ENCODE measurements at regions not wholly inside any gene's neighbourhood (a gene's known extent, or its start where the extent isn't known, plus 50 kb on each side); places are given as distances from the start of the nearest gene placed in this dataset.

GRCh38 chr11:33448461-33449130, 191.4 kb downstream of the HIPK3 start:
- no peaks in the 10 kb centered on the region for H3K36me3 ChIP-seq (ENCODE audit: low read depth)
- no peak for DNase-seq
- no peak for ATAC-seq
- no peaks in the 10 kb centered on the region for H3K4me1 ChIP-seq (ENCODE audit: low read depth)
- H3K4me3 ChIP-seq: no peak overlapping the region
- intact Hi-C loops (cut with DNase I, micrococcal nuclease): no loop called here
- TF ChIP-seq, protein P1, sequence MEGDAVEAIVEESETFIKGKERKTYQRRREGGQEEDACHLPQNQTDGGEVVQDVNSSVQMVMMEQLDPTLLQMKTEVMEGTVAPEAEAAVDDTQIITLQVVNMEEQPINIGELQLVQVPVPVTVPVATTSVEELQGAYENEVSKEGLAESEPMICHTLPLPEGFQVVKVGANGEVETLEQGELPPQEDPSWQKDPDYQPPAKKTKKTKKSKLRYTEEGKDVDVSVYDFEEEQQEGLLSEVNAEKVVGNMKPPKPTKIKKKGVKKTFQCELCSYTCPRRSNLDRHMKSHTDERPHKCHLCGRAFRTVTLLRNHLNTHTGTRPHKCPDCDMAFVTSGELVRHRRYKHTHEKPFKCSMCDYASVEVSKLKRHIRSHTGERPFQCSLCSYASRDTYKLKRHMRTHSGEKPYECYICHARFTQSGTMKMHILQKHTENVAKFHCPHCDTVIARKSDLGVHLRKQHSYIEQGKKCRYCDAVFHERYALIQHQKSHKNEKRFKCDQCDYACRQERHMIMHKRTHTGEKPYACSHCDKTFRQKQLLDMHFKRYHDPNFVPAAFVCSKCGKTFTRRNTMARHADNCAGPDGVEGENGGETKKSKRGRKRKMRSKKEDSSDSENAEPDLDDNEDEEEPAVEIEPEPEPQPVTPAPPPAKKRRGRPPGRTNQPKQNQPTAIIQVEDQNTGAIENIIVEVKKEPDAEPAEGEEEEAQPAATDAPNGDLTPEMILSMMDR (IDR thresholded peaks at IDR 0.05): no peak
- H3K9me3 ChIP-seq: no peaks in the 10 kb centered on the region

DNA sequence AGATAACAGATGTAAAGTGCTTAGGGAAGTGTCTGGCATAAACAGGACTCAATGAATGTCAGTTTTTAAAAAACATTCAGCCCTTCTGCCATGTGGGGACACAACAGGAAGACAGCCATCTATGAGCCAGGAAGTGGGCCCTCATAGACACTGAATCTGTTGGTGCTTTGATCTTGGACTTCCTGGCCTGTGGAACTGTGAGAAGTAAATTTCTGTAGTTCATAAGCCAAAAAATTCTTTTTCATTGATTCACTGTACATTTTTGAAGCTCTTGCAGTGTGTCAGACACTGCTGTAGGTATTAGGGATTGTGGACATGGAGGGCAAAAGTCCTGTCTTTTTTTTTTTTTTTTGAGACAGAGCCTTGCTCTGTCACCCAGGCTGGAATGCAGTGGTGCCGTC, 188.6 kb downstream of the HIPK3 start:
- DNase-seq: no peak
- H3K9me3 ChIP-seq: no peaks in the 10 kb centered on the region
- H3K36me3 ChIP-seq (ENCODE audit: low read depth): no peaks in the 10 kb centered on the region
- ATAC-seq: no peak
- H3K4me1 ChIP-seq (ENCODE audit: low read depth): no peaks in the 10 kb centered on the region
- no peak overlapping the region for H3K4me3 ChIP-seq
- TF ChIP-seq, protein P1 (IDR thresholded peaks at IDR 0.05): no peak
- intact Hi-C loops (cut with DNase I, micrococcal nuclease): no loop called here

GRCh38 chr11:33444835-33445594, 187.8 kb downstream of the HIPK3 start:
- H3K36me3 ChIP-seq (ENCODE audit: low read depth): no peaks in the 10 kb centered on the region
- TF ChIP-seq, protein P1 (IDR thresholded peaks at IDR 0.05): no peak
- H3K4me3 ChIP-seq: no peak overlapping the region
- DNase-seq (no peak), ATAC-seq (no peak)
- no peaks in the 10 kb centered on the region for H3K9me3 ChIP-seq
- no peaks in the 10 kb centered on the region for H3K4me1 ChIP-seq (ENCODE audit: low read depth)
- intact Hi-C loops (cut with DNase I, micrococcal nuclease): no loop called here

DNA sequence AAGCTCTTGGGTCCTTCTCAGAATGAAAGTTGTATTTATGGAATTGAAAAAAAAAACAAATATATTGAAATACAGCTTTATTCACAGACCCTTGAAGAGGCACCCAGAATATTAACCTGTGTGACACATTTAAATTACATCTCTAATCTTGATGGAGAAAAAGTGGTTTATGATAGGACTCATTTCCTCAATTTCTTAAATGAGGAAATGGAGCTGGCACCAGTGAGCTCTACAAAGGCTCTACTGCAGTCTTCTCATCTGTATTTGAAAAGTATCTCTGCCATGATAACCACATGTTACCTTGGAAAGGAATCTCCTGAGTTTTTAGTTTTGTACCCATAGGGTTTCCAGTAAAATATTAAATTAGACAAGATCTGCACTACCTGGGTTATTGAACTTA, 186.5 kb downstream of the HIPK3 start:
- Histone ChIP-seq H3K9me3 (no peaks in the 10 kb centered on the region), H3K36me3 (ENCODE audit: low read depth) (no peaks in the 10 kb centered on the region), H3K4me1 (ENCODE audit: low read depth) (no peaks in the 10 kb centered on the region), H3K4me3 (no peak overlapping the region)
- DNase-seq (no peak), ATAC-seq (no peak)
- intact Hi-C loops (cut with DNase I, micrococcal nuclease): no loop called here
- TF ChIP-seq, protein P1 (IDR thresholded peaks at IDR 0.05): no peak

DNA sequence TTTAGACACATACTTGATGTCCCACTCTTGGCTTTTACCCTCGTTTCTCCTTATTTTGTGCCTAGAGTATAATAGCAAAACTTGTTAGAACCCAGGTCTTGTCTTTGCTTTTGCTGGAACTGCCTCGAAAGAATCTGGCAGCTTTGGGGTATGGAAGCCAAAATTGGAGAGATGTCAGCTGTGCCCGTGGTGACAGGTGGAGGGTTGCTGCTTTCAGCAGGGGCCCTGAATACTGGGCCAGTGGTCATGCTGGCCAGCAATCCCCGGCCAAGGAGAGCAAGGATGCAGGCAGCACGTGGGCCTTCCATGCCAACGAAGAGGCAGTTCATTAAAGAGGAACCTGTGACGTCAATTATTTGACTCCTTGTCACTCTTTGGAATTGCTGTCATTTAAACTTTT, 181.1 kb downstream of the HIPK3 start:
- DNase-seq (no peak), ATAC-seq (no peak)
- H3K4me1 ChIP-seq (ENCODE audit: low read depth): no peaks in the 10 kb centered on the region
- no peak overlapping the region for H3K4me3 ChIP-seq
- no peaks in the 10 kb centered on the region for H3K9me3 ChIP-seq
- TF ChIP-seq, protein P1 (IDR thresholded peaks at IDR 0.05): no peak
- intact Hi-C loops (cut with DNase I, micrococcal nuclease): no loop called here
- no peaks in the 10 kb centered on the region for H3K36me3 ChIP-seq (ENCODE audit: low read depth)

All from mucosa of descending colon (tissue), 3 donors.